Left lung (tissue), 4 donors: ENCODE measurements at regions not wholly inside any gene's neighbourhood (a gene's known extent, or its start where the extent isn't known, plus 50 kb on each side); places are given as distances from the start of the nearest gene placed in this dataset.
"Not testable (repeated sequence)": the region's sequence is repeated elsewhere in the genome, so short reads cannot be mapped to it uniquely, and the experiment has no call there.

Experiments used
- ATAC-seq: fragments of 200-7000 bp; cut with Tn5 transposase; one replicate; pipeline ENCODE4 v1.9.1; 2020; ENCODE audit warnings: moderate library complexity
- DNase-seq, 4 donors: peaks; one replicate each; pipeline ENCODE4 v3.0.0-alpha.2; 2013 to 2020
- H3K27ac ChIP-seq, 2 donors: fragments of 200-600 bp; sonication (generic) in 1 of 2; one replicate each; pipeline versions ENCODE4 v1.5.0 to v1.8.0; 2020 to 2021
- H3K27me3 ChIP-seq, 2 donors: fragments of 200-600 bp; sonication (generic) in 1 of 2; one replicate each; pipeline versions ENCODE4 v1.5.0 to v1.8.0; 2020 to 2021
- H3K36me3 ChIP-seq, 2 donors: fragments of 200-600 bp; sonication (generic) in 1 of 2; one replicate each; pipeline versions ENCODE4 v1.5.0 to v1.8.0; 2020 to 2021
- H3K4me1 ChIP-seq, 2 donors: fragments of 200-600 bp; one replicate each; pipeline ENCODE4 v1.8.0; 2021
- H3K4me3 ChIP-seq, 2 donors: fragments of 200-600 bp; sonication (generic) in 1 of 2; one replicate each; pipeline versions ENCODE4 v1.5.0 to v1.8.0; 2020 to 2021; ENCODE audit warnings: mild to moderate bottlenecking in 1 of 2
- H3K9me3 ChIP-seq, 2 donors: fragments of 200-600 bp; sonication (generic) in 1 of 2; one replicate each; pipeline versions ENCODE4 v1.5.0 to v1.8.0; 2020 to 2021
- CTCF ChIP-seq, 2 donors: fragments of 200-600 bp; sonication (generic) in 1 of 2; IDR thresholded peaks; one replicate each; pipeline versions ENCODE4 v1.5.0 to v1.8.0; 2021; ENCODE audit warnings: antibody characterized with exemption in 2 of 2
- intact Hi-C, 2 donors: fragments of 100-400 bp; cut with DNase I; formaldehyde crosslinking; loops; one replicate each; pipeline versions ENCODE4 v1.11.2 to v1.14.2; 2022
- donor health status: DM: no; HTN: yes; CAD: no.
- donor health status: DM: no; HTN: no; CAD: no.

- no peak for ATAC-seq
- H3K27me3 ChIP-seq, result peaks cover 0 to 24% of the 10 kb centered on the region in 2 donors
- no peak overlapping the region for H3K27ac ChIP-seq
- no peak for DNase-seq
- intact Hi-C loops, result no loop called here
- no peak overlapping the region for H3K4me3 ChIP-seq
- no peaks in the 10 kb centered on the region for H3K9me3 ChIP-seq
- no peak for TF ChIP-seq CTCF (IDR thresholded peaks at IDR 0.05)
- H3K4me1 ChIP-seq, result no peaks in the 10 kb centered on the region
- H3K36me3 ChIP-seq, result no peaks in the 10 kb centered on the region
These were observed 315.5 kb upstream of the MYT1L start for GRCh38 chr2:2646433-2647051.

- ATAC-seq, result no peak
- Histone ChIP-seq H3K9me3 (no peaks in the 10 kb centered on the region), H3K4me1 (no peaks in the 10 kb centered on the region), H3K36me3 (no peaks in the 10 kb centered on the region), H3K27ac (no peak overlapping the region), H3K4me3 (no peak overlapping the region), H3K27me3 (peaks cover 0 to 27% of the 10 kb centered on the region in 2 donors)
- TF ChIP-seq CTCF (IDR thresholded peaks at IDR 0.05), result no peak
- intact Hi-C loops, result no loop called here
- no peak for DNase-seq
These were observed 314.2 kb upstream of the MYT1L start for GRCh38 chr2:2645162-2645855.

- peaks cover 0 to 27% of the 10 kb centered on the region in 2 donors for H3K27me3 ChIP-seq
- H3K36me3 ChIP-seq, H3K4me1 ChIP-seq, H3K9me3 ChIP-seq, DNase-seq, H3K4me3 ChIP-seq, ATAC-seq, intact Hi-C loops, H3K27ac ChIP-seq: not testable (repeated sequence)
These were observed 313.7 kb upstream of the MYT1L start for GRCh38 chr2:2644751-2645150.

GRCh38 chr2:2644040-2644439 is 313.0 kb upstream of the MYT1L start:
- Histone ChIP-seq H3K27me3 (peaks cover 0 to 20% of the 10 kb centered on the region in 2 donors), H3K4me3 (no peak overlapping the region), H3K4me1 (no peaks in the 10 kb centered on the region), H3K36me3 (no peaks in the 10 kb centered on the region), H3K27ac (no peak overlapping the region), H3K9me3 (no peaks in the 10 kb centered on the region)
- intact Hi-C loops, result no loop called here
- TF ChIP-seq CTCF (IDR thresholded peaks at IDR 0.05), result no peak
- ATAC-seq, result no peak
- no peak for DNase-seq

- Histone ChIP-seq H3K4me1 (no peaks in the 10 kb centered on the region), H3K27ac (no peak overlapping the region), H3K9me3 (no peaks in the 10 kb centered on the region), H3K36me3 (no peaks in the 10 kb centered on the region), H3K4me3 (no peak overlapping the region), H3K27me3 (peaks cover 0 to 24% of the 10 kb centered on the region in 2 donors)
- DNase-seq, result no peak
- TF ChIP-seq CTCF (IDR thresholded peaks at IDR 0.05), result no peak
- ATAC-seq, result no peak
- intact Hi-C loops, result no loop called here
These were observed 312.1 kb upstream of the MYT1L start for GRCh38 chr2:2642906-2643890.
